ENCODE measurements at regions not wholly inside any gene's neighbourhood (a gene's known extent, or its start where the extent isn't known, plus 50 kb on each side); places are given as distances from the start of the nearest gene placed in this dataset.

DNA sequence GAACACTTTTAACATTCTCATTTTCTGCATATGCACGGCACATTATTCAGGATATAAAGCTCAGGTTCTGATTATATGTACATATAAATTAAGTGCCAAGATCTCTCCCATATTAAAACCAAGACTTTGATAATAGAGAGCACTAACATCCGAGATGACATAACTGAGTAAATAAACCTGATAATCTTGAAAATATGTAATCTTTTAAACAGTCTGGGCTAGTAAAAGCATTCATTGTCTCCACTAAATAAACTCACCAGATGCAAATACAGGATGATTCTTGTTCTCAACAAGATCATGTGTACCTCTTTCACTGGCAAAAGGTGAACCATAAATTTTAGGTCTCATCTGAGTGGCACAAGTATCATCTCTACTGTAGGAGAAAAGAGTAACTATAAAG, 942.2 kb downstream of the TRAM1L1 start:
- no peak overlapping the region for H3K27ac ChIP-seq (ENCODE audit: low read depth in 1 of 2, low read length in 2 of 2)
- H3K4me1 ChIP-seq (ENCODE audit: insufficient read depth, low read length): no peaks in the 10 kb centered on the region
- TF ChIP-seq CTCF (IDR thresholded peaks at IDR 0.05): no peak
- H3K27me3 Mint-ChIP-seq: no peaks in the 10 kb centered on the region
- H3K36me3 ChIP-seq (ENCODE audit: insufficient read depth, low read length): no peaks in the 10 kb centered on the region
- no peaks in the 10 kb centered on the region for H3K27me3 ChIP-seq (ENCODE audit: control insufficient read depth in 1 of 2, insufficient read depth in 2 of 2, low read length in 2 of 2)
- ChIA-PET POLR2A (no interaction called here), CTCF (no interaction called here)
- H3K9me3 ChIP-seq (ENCODE audit: control insufficient read depth in 1 of 2, insufficient read depth in 1 of 2, low read length in 2 of 2): no peaks in the 10 kb centered on the region
- intact Hi-C loops (cut with DNase I, micrococcal nuclease): no loop called here
- H3K4me3 Mint-ChIP-seq: no peak overlapping the region
- H3K27ac Mint-ChIP-seq: no peak overlapping the region
- H3K4me3 ChIP-seq (ENCODE audit: low read length): no peak overlapping the region
- DNase-seq (no peak), ATAC-seq (ENCODE audit: poor library complexity) (no peak)
- no peaks in the 10 kb centered on the region for H3K4me1 Mint-ChIP-seq (ENCODE audit: low read depth)
- no peaks in the 10 kb centered on the region for H3K36me3 Mint-ChIP-seq (ENCODE audit: low read depth)
- no peaks in the 10 kb centered on the region for H3K9me3 Mint-ChIP-seq

- ChIA-PET CTCF (no interaction called here), POLR2A (no interaction called here)
- Mint-ChIP-seq H3K36me3 (ENCODE audit: low read depth) (no peaks in the 10 kb centered on the region), H3K4me3 (no peak overlapping the region), H3K27ac (no peak overlapping the region), H3K4me1 (ENCODE audit: low read depth) (no peaks in the 10 kb centered on the region), H3K27me3 (no peaks in the 10 kb centered on the region), H3K9me3 (no peaks in the 10 kb centered on the region)
- ATAC-seq (ENCODE audit: poor library complexity) (no peak), DNase-seq (no peak)
- peaks cover 0 to 5% of the 10 kb centered on the region in 2 experiments for H3K9me3 ChIP-seq (ENCODE audit: control insufficient read depth in 1 of 2, insufficient read depth in 1 of 2, low read length in 2 of 2)
- no peaks in the 10 kb centered on the region for H3K4me1 ChIP-seq (ENCODE audit: insufficient read depth, low read length)
- intact Hi-C loops (cut with DNase I, micrococcal nuclease): no loop called here
- no peak overlapping the region for H3K4me3 ChIP-seq (ENCODE audit: low read length)
- no peak overlapping the region for H3K27ac ChIP-seq (ENCODE audit: low read depth in 1 of 2, low read length in 2 of 2)
- no peaks in the 10 kb centered on the region for H3K27me3 ChIP-seq (ENCODE audit: control insufficient read depth in 1 of 2, insufficient read depth in 2 of 2, low read length in 2 of 2)
- no peak for TF ChIP-seq CTCF (IDR thresholded peaks at IDR 0.05)
- H3K36me3 ChIP-seq (ENCODE audit: insufficient read depth, low read length): no peaks in the 10 kb centered on the region
These were observed 952.4 kb downstream of the TRAM1L1 start for GRCh38 chr4:116132946-116133345.

GRCh38 chr4:116126794-116127193, 958.6 kb downstream of the TRAM1L1 start:
- DNase-seq (no peak), ATAC-seq (ENCODE audit: poor library complexity) (no peak)
- Mint-ChIP-seq H3K4me3 (no peak overlapping the region), H3K27ac (no peak overlapping the region), H3K36me3 (ENCODE audit: low read depth) (no peaks in the 10 kb centered on the region), H3K27me3 (no peaks in the 10 kb centered on the region), H3K9me3 (peaks cover 2% of the 10 kb centered on the region), H3K4me1 (ENCODE audit: low read depth) (no peaks in the 10 kb centered on the region)
- Histone ChIP-seq H3K4me3 (ENCODE audit: low read length) (no peak overlapping the region), H3K36me3 (ENCODE audit: insufficient read depth, low read length) (no peaks in the 10 kb centered on the region), H3K27me3 (ENCODE audit: control insufficient read depth in 1 of 2, insufficient read depth in 2 of 2, low read length in 2 of 2) (no peaks in the 10 kb centered on the region), H3K4me1 (ENCODE audit: insufficient read depth, low read length) (no peaks in the 10 kb centered on the region), H3K27ac (ENCODE audit: low read depth in 1 of 2, low read length in 2 of 2) (no peak overlapping the region), H3K9me3 (ENCODE audit: control insufficient read depth in 1 of 2, insufficient read depth in 1 of 2, low read length in 2 of 2) (no peaks in the 10 kb centered on the region)
- CTCF ChIA-PET: no interaction called here
- intact Hi-C loops (cut with DNase I, micrococcal nuclease): no loop called here
- TF ChIP-seq CTCF (IDR thresholded peaks at IDR 0.05): no peak
- POLR2A ChIA-PET: no interaction called here
